Fibroblast of villous mesenchyme (primary cell): ENCODE measurements at regions not wholly inside any gene's neighbourhood (a gene's known extent, or its start where the extent isn't known, plus 50 kb on each side); places are given as distances from the start of the nearest gene placed in this dataset.
A peak's percentile ranks its signal among the peaks of the same experiment; 100 is the strongest.

Source experiments
- DNase-seq: peaks from one replicate; pipeline ENCODE4 v3.0.0-alpha.2; 2010; ENCODE audit warnings: low read depth
- H3K4me3 ChIP-seq: 2 replicates; pipeline ENCODE4 v1.5.1; 2011; ENCODE audit warnings: low read depth, mild to moderate bottlenecking, low read length
- CTCF ChIP-seq: IDR thresholded peaks from 2 replicates; pipeline ENCODE4 v1.5.1; 2012; ENCODE audit warnings: low read depth, mild to moderate bottlenecking, low read length; ENCODE audit not compliant: insufficient read depth

- DNase-seq: no peak
- no peak overlapping the region for H3K4me3 ChIP-seq
- no peak for TF ChIP-seq CTCF
Observed at GRCh38 chr2:67891642-67892041, 171.2 kb downstream of the C1D start.

DNA sequence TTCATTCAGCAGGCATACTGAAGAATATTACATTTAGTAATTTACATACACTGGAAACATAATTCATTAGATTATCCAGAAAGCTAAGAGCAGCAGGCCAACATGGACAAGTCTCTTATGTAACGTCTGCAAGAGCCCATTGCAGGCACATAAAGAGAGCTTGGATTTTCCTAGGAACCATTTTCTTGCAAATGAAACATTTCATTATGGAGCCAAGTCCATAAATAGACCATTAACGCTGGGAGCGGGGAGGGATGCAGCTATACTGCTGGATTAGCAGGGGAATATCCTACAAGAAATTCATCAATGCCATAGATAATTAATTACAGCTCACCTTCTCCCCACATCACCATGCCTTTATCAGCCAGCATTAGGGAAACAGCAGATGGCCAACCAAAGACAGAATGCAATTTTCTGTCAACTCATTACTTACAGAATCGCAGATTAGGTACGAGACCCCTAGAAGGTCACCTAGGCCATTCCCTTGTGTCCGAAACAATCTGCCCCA lies 170.4 kb downstream of the C1D start:
- no peak for DNase-seq
- no peak for TF ChIP-seq CTCF
- no peak overlapping the region for H3K4me3 ChIP-seq

DNA sequence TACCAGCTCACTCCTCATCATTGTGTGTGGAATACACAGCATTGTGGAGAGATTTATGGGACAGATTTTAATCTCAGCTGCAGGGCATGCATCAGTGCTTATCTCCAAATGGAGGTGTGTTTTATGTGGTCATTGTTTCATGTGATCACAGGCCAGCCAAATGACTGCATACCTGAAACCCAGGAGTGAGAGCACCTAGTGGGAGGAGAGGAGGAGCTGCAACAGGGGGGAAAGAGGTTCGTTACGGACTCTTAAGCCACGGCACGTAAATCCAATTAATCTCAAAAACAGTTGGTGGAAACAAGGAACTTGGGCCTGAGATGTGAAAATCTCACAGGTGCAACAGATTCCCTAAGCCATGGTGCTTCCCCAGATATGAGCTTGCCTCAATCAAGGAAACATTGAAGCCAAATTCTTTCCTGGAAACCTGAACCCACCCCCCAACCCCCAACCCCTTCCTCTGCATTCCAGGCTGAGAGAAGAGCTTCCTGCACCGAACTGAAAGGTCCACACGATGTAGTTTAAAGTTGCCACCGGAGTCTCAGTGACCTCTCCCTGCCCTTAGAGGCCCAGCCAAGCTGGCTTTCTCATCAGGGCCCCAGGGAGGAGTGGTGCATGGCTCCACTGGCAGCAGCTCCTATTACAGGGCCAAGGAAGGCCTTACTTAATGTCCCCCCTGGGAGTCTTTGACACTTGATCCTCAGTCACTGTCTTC lies 167.4 kb downstream of the C1D start:
- no peak overlapping the region for H3K4me3 ChIP-seq
- TF ChIP-seq CTCF: no peak
- DNase-seq: no peak

- H3K4me3 ChIP-seq: no peak overlapping the region
Observed at GRCh38 chr2:67896076-67896475, 166.7 kb downstream of the C1D start.

GRCh38 chr2:67896476-67896875 lies 166.3 kb downstream of the C1D start:
- DNase-seq: no peak
- H3K4me3 ChIP-seq: no peak overlapping the region
- no peak for TF ChIP-seq CTCF

More at GRCh38 chr2:67896076-67896475, 166.7 kb downstream of the C1D start:
- DNase-seq: no peak
- no peak for TF ChIP-seq CTCF

GRCh38 chr2:67898595-67898994 lies 164.2 kb downstream of the C1D start:
- no peak for TF ChIP-seq CTCF
- no peak overlapping the region for H3K4me3 ChIP-seq
- DNase-seq: peak; percentile 25

- no peak for TF ChIP-seq CTCF
- H3K4me3 ChIP-seq: no peak overlapping the region
- no peak for DNase-seq
Observed at GRCh38 chr2:67899187-67899586, 163.6 kb downstream of the C1D start.
